K562 (cell line): ENCODE measurements at regions not wholly inside any gene's neighbourhood (a gene's known extent, or its start where the extent isn't known, plus 50 kb on each side); places are given as distances from the start of the nearest gene placed in this dataset.

Experiments used
- KAT7 ChIP-seq: sonication (generic); formaldehyde crosslinking; IDR thresholded peaks from 2 replicates; pipeline ENCODE4 v1.8.0; 2022; ENCODE audit warnings: missing genetic modification reagents, mild to moderate bottlenecking, borderline replicate concordance
- MAFG ChIP-seq: fragments of 450-650 bp; conservative IDR thresholded peaks from 2 replicates; pipeline ENCODE4 v1.6.1; 2016; ENCODE audit warnings: missing genetic modification characterization, missing compliant biosample characterization
- NRF1 ChIP-seq, 2 experiments: fragments of 450-650 bp; IDR thresholded peaks in 1 of 2; conservative IDR thresholded peaks in 1 of 2; 2 replicates each; pipeline ENCODE4 v1.6.1; 2014; ENCODE audit warnings: mild to moderate bottlenecking in 2 of 2
- ZNF24 ChIP-seq: fragments of 450-650 bp; IDR thresholded peaks from 2 replicates; pipeline ENCODE4 v1.6.1; 2016
- ZNF561 ChIP-seq: fragments of 450-650 bp; formaldehyde crosslinking; conservative IDR thresholded peaks from 2 replicates; pipeline ENCODE4 v1.4.0; 2020; ENCODE audit warnings: mild to moderate bottlenecking, moderate library complexity
- TF ChIP-seq, protein P1 (sequence below), 2 experiments: fragments of 450-650 bp in 1 of 2; IDR thresholded peaks; 2 replicates each; pipeline ENCODE4 v1.6.1; 2011 to 2017; ENCODE audit warnings: low read depth in 2 of 2, antibody characterized with exemption in 1 of 2, borderline replicate concordance in 1 of 2, low read length in 1 of 2, mild to moderate bottlenecking in 1 of 2, mixed read lengths in 1 of 2; ENCODE audit not compliant: control insufficient read depth in 1 of 2

DNA sequence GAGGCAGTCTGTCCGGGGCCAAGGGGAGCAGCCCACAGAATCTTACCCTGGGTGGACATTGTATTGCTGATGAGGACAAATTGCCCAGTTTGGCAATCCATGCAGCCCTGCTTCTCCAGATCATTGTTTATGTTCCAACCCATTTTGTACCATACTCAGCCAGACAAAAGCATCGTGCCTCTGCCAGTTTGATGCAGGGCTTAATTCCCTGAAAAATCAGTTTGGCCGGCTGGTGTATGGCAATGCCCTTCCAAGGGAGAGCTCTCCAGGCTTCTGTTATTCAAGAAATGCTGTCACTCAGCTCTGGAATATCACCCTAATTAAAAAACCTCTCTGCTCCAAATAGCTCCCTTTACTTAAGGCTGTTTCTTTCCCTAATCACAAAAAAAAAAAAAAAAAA, 697.7 kb downstream of the TBC1D22A start:
- no peak for TF ChIP-seq MAFG (tag)
- TF ChIP-seq ZNF24, result no peak
- no peak for TF ChIP-seq KAT7 (CRISPR knock-in tag)
- no peak for TF ChIP-seq ZNF561 (CRISPR knock-in tag)
- TF ChIP-seq, protein P1, sequence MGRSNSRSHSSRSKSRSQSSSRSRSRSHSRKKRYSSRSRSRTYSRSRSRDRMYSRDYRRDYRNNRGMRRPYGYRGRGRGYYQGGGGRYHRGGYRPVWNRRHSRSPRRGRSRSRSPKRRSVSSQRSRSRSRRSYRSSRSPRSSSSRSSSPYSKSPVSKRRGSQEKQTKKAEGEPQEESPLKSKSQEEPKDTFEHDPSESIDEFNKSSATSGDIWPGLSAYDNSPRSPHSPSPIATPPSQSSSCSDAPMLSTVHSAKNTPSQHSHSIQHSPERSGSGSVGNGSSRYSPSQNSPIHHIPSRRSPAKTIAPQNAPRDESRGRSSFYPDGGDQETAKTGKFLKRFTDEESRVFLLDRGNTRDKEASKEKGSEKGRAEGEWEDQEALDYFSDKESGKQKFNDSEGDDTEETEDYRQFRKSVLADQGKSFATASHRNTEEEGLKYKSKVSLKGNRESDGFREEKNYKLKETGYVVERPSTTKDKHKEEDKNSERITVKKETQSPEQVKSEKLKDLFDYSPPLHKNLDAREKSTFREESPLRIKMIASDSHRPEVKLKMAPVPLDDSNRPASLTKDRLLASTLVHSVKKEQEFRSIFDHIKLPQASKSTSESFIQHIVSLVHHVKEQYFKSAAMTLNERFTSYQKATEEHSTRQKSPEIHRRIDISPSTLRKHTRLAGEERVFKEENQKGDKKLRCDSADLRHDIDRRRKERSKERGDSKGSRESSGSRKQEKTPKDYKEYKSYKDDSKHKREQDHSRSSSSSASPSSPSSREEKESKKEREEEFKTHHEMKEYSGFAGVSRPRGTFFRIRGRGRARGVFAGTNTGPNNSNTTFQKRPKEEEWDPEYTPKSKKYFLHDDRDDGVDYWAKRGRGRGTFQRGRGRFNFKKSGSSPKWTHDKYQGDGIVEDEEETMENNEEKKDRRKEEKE (IDR thresholded peaks at IDR 0.05; ENCODE audit: borderline replicate concordance in 1 of 2, control insufficient read depth in 1 of 2, low read depth in 2 of 2, low read length in 1 of 2), result no peak
- no peak for TF ChIP-seq NRF1 (conservative IDR thresholded peaks at IDR 0.05 in 1 of 2, IDR thresholded peaks at IDR 0.05 in 1 of 2)
